LNCaP clone FGC (cell line): ENCODE measurements at regions not wholly inside any gene's neighbourhood (a gene's known extent, or its start where the extent isn't known, plus 50 kb on each side); places are given as distances from the start of the nearest gene placed in this dataset.
A peak's percentile ranks its signal among the peaks of the same experiment; 100 is the strongest.

ENCODE experiments used
- DNase-seq: peaks from one replicate; pipeline ENCODE4 v3.0.0-alpha.2; 2011; ENCODE audit warnings: low read depth
- H3K4me3 ChIP-seq: 2 replicates; pipeline ENCODE4 v1.5.1; 2011; ENCODE audit warnings: mild to moderate bottlenecking, low read depth, low read length, control low read depth
- TF ChIP-seq, protein P1 (sequence below): IDR thresholded peaks from 2 replicates; pipeline ENCODE4 v1.5.1; 2012; ENCODE audit warnings: mild to moderate bottlenecking; ENCODE audit not compliant: control insufficient read depth, insufficient read depth; ENCODE audit errors: extremely low read depth

DNA sequence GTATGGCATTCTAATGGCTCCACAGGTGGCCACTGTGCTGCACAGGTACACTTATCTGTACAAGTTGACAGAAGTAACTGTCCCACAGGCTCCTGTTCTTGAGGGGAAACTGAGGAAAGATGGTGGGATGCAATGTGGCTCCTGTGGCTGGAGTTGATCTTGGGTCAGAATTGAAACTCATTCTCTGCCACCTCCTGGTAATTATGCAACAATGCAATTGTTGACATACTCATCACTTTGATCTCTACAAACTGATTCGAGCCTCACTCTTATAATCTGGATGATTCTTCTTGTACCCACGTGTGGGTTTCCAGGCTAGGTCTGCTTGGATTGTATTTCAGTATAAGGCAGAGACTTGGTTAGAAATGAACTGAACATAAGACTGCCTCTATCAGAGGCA is 148.8 kb downstream of the CCNG2 start:
- TF ChIP-seq, protein P1, sequence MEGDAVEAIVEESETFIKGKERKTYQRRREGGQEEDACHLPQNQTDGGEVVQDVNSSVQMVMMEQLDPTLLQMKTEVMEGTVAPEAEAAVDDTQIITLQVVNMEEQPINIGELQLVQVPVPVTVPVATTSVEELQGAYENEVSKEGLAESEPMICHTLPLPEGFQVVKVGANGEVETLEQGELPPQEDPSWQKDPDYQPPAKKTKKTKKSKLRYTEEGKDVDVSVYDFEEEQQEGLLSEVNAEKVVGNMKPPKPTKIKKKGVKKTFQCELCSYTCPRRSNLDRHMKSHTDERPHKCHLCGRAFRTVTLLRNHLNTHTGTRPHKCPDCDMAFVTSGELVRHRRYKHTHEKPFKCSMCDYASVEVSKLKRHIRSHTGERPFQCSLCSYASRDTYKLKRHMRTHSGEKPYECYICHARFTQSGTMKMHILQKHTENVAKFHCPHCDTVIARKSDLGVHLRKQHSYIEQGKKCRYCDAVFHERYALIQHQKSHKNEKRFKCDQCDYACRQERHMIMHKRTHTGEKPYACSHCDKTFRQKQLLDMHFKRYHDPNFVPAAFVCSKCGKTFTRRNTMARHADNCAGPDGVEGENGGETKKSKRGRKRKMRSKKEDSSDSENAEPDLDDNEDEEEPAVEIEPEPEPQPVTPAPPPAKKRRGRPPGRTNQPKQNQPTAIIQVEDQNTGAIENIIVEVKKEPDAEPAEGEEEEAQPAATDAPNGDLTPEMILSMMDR = peak; percentile 23; the same call in 1 of the 2 replicates
- DNase-seq = no peak
- H3K4me3 ChIP-seq = no peak overlapping the region

DNA sequence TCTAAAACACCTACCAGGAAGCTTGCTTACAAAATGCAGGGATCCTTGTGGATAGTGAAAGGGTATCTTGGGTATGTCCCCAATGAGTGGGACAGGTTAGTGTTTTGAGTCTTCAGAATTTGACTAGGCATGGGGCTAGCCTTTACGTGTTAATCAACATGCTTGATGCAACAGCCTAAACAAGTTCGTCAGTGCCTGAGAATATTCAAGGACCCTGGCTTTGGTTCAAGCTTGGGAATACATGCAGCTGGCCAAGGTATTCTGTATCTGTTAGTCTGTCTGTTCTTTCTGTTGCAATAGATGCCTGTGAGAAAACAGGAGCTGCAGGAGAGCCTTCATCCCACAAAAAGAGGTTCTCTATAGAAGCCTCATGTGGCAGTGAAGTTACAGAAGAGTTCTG is 149.5 kb downstream of the CCNG2 start:
- DNase-seq = no peak
- no peak overlapping the region for H3K4me3 ChIP-seq
- TF ChIP-seq, protein P1 = no peak

DNA sequence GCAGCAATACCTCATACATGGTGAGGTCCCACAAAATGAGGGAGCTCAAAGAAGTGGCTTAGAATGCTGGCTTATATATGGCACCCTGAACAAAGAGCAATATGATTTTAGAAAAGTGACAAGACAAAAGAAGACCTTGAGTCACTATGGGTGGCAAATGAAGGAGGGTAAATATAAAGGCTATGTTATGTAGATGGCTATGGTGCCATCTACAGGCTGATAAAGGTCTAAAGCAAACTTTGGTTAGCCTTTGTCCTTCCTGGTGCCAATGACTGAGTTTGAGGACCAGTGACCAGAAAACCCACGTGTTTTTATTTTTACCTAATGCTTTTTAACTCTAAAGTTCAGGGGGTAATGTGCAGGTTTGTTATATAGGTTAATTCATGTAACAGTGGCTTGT is 151.8 kb downstream of the CCNG2 start:
- peak; percentile 43 for DNase-seq

DNA sequence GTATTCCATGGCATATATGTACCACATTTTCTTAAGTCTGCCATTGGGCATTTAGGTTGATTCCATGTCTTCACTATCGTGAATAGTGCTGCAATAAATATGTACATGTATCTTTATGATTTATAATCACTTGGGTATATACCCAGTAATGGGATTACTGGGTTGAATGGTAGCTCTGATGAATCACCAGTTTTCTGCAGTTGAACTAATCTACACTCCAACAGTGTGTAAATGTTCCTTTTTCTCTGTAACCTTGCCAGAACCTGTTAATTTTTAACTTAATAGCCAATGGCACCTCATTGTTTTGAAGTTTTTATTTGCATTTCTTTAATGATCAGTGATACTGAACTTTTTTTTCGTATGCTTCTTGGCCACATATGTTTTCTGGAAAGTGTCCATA is 152.5 kb downstream of the CCNG2 start:
- H3K4me3 ChIP-seq = no peak overlapping the region
- no peak for DNase-seq
- TF ChIP-seq, protein P1 = no peak

More for the DNA sequence above, 151.8 kb downstream of the CCNG2 start:
- no peak overlapping the region for H3K4me3 ChIP-seq
- TF ChIP-seq, protein P1 = peak; percentile 63

DNA sequence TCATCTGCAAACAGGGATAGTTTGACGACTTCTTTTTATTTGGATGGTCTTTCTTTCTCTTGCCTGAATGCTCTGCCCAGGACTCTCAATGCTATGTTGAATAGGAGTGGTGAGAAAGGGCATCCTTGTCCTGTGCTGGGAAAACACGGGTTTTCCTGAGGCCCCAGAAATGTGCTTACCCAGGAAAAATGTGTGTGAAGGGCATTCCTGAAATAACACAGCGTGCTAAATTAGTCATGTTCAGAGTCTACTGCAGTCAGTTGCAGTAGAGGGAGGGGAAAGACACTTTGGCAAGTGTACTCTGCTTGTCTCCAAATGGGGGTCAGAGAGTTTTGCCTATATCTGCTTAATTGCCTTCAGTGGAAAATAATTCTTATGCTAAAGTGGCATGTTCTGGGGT is 153.9 kb downstream of the CCNG2 start:
- TF ChIP-seq, protein P1 = no peak
- DNase-seq = no peak

DNA sequence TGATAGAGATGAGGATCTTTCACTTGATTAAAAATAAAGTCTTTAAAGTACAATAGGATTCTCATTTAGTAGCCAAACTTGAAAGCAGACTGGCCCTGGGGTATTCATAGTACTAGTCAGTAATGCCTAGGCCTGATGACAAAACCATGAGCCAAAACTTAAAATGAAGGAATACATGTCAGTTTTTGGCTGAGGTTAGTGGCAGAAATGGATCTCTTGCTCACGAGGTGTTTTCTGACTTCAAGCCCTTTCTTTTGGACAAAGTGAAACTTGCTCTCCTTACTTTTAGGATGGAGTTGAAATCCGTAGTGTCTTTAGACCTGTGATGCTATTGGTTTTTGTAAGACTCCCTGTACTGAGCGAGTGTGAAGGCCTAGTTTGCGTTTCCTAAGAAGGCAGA is 157.7 kb downstream of the CCNG2 start:
- DNase-seq = no peak
- H3K4me3 ChIP-seq = no peak overlapping the region
- TF ChIP-seq, protein P1 = no peak

More for the DNA sequence above, 153.9 kb downstream of the CCNG2 start:
- H3K4me3 ChIP-seq = no peak overlapping the region

DNA sequence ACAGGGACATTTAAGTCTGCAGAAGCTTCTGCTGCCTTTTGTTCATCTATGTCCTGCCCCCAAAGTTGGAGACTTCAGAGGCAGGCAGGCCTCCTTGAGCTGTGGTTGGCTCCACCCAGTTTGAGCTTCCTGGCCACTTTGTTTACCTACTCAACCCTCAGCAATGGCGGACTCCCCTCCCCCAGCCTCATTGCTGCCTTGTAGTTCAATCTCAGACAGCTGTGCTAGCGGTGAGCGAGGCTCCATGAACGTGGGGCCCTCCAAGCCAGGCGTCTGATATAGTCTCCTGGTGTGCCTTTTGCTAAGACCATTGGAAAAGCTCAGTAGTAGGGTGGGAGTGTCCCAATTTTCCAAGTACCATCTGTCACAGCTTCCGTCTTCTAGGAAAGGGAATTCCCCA is 170.1 kb downstream of the CCNG2 start:
- TF ChIP-seq, protein P1 = no peak
- H3K4me3 ChIP-seq = no peak overlapping the region
- DNase-seq = no peak
